Ishikawa (cell line): ENCODE measurements at regions not wholly inside any gene's neighbourhood (a gene's known extent, or its start where the extent isn't known, plus 50 kb on each side); places are given as distances from the start of the nearest gene placed in this dataset.

ENCODE experiments used
- CEBPB ChIP-seq: IDR thresholded peaks from 2 replicates; pipeline ENCODE4 v1.6.1; 2012
- CREB1 ChIP-seq: IDR thresholded peaks from 2 replicates; pipeline ENCODE4 v1.6.1; 2012; ENCODE audit warnings: low read depth
- EGR1 ChIP-seq: IDR thresholded peaks from 2 replicates; pipeline ENCODE4 v1.6.1; 2012
- EP300 ChIP-seq: IDR thresholded peaks from 2 replicates; pipeline ENCODE4 v1.6.1; 2012; ENCODE audit warnings: borderline replicate concordance
- NFIC ChIP-seq: IDR thresholded peaks from 2 replicates; pipeline ENCODE4 v1.6.1; 2012
- RAD21 ChIP-seq: IDR thresholded peaks from 2 replicates; pipeline ENCODE4 v1.6.1; 2012; ENCODE audit warnings: low read depth
- TAF1 ChIP-seq: IDR thresholded peaks from 2 replicates; pipeline ENCODE4 v1.6.1; 2012; ENCODE audit warnings: low read depth, mild to moderate bottlenecking
- TCF12 ChIP-seq: IDR thresholded peaks from 2 replicates; pipeline ENCODE4 v1.6.1; 2012; ENCODE audit warnings: low read depth
- TEAD4 ChIP-seq: IDR thresholded peaks from 2 replicates; pipeline ENCODE4 v1.6.1; 2012
- YY1 ChIP-seq: IDR thresholded peaks from 2 replicates; pipeline ENCODE4 v1.6.1; 2012; ENCODE audit warnings: low read depth
- ZBTB7A ChIP-seq: IDR thresholded peaks from 2 replicates; pipeline ENCODE4 v1.6.1; 2012; ENCODE audit warnings: low read depth
- TF ChIP-seq, protein P1 (sequence below): IDR thresholded peaks from 2 replicates; pipeline ENCODE4 v1.6.1; 2012; ENCODE audit warnings: low read depth, mild to moderate bottlenecking
- TF ChIP-seq, protein P2 (sequence below): IDR thresholded peaks from 2 replicates; pipeline ENCODE4 v1.6.1; 2012
- TF ChIP-seq, protein P3 (sequence below): IDR thresholded peaks from 2 replicates; pipeline ENCODE4 v1.6.1; 2012

GRCh38 chr5:60488466-60489130, 211.4 kb downstream of the DEPDC1B start:
- TF ChIP-seq TEAD4 (no peak), CREB1 (no peak), ZBTB7A (no peak), CEBPB (no peak), RAD21 (no peak), EP300 (no peak), TCF12 (no peak), TAF1 (no peak), NFIC (no peak), EGR1 (no peak), YY1 (no peak)
- TF ChIP-seq, protein P1, sequence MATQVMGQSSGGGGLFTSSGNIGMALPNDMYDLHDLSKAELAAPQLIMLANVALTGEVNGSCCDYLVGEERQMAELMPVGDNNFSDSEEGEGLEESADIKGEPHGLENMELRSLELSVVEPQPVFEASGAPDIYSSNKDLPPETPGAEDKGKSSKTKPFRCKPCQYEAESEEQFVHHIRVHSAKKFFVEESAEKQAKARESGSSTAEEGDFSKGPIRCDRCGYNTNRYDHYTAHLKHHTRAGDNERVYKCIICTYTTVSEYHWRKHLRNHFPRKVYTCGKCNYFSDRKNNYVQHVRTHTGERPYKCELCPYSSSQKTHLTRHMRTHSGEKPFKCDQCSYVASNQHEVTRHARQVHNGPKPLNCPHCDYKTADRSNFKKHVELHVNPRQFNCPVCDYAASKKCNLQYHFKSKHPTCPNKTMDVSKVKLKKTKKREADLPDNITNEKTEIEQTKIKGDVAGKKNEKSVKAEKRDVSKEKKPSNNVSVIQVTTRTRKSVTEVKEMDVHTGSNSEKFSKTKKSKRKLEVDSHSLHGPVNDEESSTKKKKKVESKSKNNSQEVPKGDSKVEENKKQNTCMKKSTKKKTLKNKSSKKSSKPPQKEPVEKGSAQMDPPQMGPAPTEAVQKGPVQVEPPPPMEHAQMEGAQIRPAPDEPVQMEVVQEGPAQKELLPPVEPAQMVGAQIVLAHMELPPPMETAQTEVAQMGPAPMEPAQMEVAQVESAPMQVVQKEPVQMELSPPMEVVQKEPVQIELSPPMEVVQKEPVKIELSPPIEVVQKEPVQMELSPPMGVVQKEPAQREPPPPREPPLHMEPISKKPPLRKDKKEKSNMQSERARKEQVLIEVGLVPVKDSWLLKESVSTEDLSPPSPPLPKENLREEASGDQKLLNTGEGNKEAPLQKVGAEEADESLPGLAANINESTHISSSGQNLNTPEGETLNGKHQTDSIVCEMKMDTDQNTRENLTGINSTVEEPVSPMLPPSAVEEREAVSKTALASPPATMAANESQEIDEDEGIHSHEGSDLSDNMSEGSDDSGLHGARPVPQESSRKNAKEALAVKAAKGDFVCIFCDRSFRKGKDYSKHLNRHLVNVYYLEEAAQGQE: no peak
- TF ChIP-seq, protein P2, sequence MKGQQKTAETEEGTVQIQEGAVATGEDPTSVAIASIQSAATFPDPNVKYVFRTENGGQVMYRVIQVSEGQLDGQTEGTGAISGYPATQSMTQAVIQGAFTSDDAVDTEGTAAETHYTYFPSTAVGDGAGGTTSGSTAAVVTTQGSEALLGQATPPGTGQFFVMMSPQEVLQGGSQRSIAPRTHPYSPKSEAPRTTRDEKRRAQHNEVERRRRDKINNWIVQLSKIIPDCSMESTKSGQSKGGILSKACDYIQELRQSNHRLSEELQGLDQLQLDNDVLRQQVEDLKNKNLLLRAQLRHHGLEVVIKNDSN: no peak
- TF ChIP-seq, protein P3, sequence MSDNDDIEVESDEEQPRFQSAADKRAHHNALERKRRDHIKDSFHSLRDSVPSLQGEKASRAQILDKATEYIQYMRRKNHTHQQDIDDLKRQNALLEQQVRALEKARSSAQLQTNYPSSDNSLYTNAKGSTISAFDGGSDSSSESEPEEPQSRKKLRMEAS: no peak

- TF ChIP-seq, protein P3: 0 out of 2 replicates have a peak, but pooled peaks have one; percentile 22
- TF ChIP-seq, protein P1: no peak
Observed at GRCh38 chr5:60487885-60488442, 212.0 kb downstream of the DEPDC1B start.

- TF ChIP-seq, protein P1: no peak
- TF ChIP-seq NFIC: no peak
- no peak for TF ChIP-seq RAD21
- TF ChIP-seq TCF12: no peak
- TF ChIP-seq ZBTB7A: no peak
- no peak for TF ChIP-seq CREB1
- TF ChIP-seq CEBPB: no peak
- TF ChIP-seq, protein P2: no peak
- no peak for TF ChIP-seq YY1
- no peak for TF ChIP-seq TAF1
- no peak for TF ChIP-seq TEAD4
- no peak for TF ChIP-seq EGR1
- TF ChIP-seq, protein P3: no peak
Observed at GRCh38 chr5:60487476-60487875, 212.5 kb downstream of the DEPDC1B start.

DNA sequence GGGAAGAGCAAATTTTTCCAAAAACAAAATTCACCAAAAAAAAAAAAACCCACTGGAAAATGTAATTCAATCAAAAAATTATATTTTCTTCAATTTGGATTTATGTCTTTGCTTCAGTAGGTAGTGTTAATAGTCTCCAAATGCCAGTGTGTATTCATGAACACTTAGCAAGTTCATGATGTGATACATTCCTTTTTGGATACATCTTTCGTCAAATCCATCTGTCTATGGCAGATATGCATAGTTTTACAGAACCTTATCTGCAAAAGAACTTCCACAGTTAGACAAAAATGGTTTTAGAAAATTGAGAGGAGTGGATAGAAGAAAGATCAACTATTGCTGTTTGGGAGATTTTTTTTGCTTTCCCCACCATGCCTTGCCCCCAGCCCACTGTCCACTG, 214.6 kb downstream of the DEPDC1B start:
- TF ChIP-seq, protein P2: no peak
- TF ChIP-seq TAF1 (no peak), EP300 (no peak), YY1 (no peak), CREB1 (no peak), NFIC (no peak), RAD21 (no peak), CEBPB (no peak)
- TF ChIP-seq, protein P1: no peak
